ENCODE measurements at regions not wholly inside any gene's neighbourhood (a gene's known extent, or its start where the extent isn't known, plus 50 kb on each side); places are given as distances from the start of the nearest gene placed in this dataset.

DNA sequence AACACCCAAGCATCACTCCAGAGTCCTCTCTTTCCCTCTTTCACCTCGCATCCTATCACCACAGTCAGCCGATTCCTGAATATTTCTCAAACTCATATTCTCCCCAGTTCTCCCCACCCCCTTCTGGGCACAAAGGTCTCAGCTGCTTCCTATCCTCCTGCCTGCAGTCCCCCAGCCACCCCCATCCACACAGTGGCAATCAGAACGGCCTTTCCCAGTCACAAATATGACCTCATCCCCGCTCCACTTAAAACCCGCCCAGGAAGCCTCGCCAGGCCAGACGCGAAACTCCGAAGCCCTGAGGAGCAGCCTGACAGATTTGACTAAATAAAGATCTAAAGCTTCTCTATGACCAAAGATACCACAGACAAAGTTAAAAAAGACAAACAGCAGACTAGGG is 49.9 kb upstream of the LINGO1 start:
- TF ChIP-seq SIN3A (IDR thresholded peaks at IDR 0.05; ENCODE audit: borderline replicate concordance, insufficient read depth, low read depth, low read length) (no peak), POLR2AphosphoS5 (IDR thresholded peaks at IDR 0.05; ENCODE audit: low read depth, low read length) (no peak), TCF7L2 (IDR thresholded peaks at IDR 0.05; ENCODE audit: low read depth, low read length) (no peak)
- TF ChIP-seq, protein P1, sequence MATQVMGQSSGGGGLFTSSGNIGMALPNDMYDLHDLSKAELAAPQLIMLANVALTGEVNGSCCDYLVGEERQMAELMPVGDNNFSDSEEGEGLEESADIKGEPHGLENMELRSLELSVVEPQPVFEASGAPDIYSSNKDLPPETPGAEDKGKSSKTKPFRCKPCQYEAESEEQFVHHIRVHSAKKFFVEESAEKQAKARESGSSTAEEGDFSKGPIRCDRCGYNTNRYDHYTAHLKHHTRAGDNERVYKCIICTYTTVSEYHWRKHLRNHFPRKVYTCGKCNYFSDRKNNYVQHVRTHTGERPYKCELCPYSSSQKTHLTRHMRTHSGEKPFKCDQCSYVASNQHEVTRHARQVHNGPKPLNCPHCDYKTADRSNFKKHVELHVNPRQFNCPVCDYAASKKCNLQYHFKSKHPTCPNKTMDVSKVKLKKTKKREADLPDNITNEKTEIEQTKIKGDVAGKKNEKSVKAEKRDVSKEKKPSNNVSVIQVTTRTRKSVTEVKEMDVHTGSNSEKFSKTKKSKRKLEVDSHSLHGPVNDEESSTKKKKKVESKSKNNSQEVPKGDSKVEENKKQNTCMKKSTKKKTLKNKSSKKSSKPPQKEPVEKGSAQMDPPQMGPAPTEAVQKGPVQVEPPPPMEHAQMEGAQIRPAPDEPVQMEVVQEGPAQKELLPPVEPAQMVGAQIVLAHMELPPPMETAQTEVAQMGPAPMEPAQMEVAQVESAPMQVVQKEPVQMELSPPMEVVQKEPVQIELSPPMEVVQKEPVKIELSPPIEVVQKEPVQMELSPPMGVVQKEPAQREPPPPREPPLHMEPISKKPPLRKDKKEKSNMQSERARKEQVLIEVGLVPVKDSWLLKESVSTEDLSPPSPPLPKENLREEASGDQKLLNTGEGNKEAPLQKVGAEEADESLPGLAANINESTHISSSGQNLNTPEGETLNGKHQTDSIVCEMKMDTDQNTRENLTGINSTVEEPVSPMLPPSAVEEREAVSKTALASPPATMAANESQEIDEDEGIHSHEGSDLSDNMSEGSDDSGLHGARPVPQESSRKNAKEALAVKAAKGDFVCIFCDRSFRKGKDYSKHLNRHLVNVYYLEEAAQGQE (IDR thresholded peaks at IDR 0.05; ENCODE audit: insufficient read depth in 1 of 2, low read depth in 2 of 2, low read length in 1 of 2) = no peak
- TF ChIP-seq, protein P2, sequence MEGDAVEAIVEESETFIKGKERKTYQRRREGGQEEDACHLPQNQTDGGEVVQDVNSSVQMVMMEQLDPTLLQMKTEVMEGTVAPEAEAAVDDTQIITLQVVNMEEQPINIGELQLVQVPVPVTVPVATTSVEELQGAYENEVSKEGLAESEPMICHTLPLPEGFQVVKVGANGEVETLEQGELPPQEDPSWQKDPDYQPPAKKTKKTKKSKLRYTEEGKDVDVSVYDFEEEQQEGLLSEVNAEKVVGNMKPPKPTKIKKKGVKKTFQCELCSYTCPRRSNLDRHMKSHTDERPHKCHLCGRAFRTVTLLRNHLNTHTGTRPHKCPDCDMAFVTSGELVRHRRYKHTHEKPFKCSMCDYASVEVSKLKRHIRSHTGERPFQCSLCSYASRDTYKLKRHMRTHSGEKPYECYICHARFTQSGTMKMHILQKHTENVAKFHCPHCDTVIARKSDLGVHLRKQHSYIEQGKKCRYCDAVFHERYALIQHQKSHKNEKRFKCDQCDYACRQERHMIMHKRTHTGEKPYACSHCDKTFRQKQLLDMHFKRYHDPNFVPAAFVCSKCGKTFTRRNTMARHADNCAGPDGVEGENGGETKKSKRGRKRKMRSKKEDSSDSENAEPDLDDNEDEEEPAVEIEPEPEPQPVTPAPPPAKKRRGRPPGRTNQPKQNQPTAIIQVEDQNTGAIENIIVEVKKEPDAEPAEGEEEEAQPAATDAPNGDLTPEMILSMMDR (IDR thresholded peaks at IDR 0.05) = no peak
- POLR2A ChIA-PET = no interaction called here
- Histone ChIP-seq H3K27ac (ENCODE audit: low read length) (no peak overlapping the region), H3K27me3 (ENCODE audit: control insufficient read depth, insufficient read depth, low read length) (peaks cover 9% of the 10 kb centered on the region), H3K4me1 (ENCODE audit: control insufficient read depth, insufficient read depth, low read length) (no peaks in the 10 kb centered on the region), H3K4me3 (ENCODE audit: low read depth in 2 of 2, low read length in 2 of 2) (no peak overlapping the region), H3K36me3 (ENCODE audit: control insufficient read depth, insufficient read depth, low read length) (no peaks in the 10 kb centered on the region), H3K9me3 (ENCODE audit: control insufficient read depth, insufficient read depth, low read depth, low read length) (no peaks in the 10 kb centered on the region)
- ATAC-seq (no peak), DNase-seq (ENCODE audit: low read depth, low spot score) (no peak)
- CTCF ChIA-PET = no interaction called here
- intact Hi-C loops (cut with micrococcal nuclease; ENCODE audit: unreplicated experiment) = no loop called here
- no TSS peak for BruUV-seq (replicated peaks)
- in situ Hi-C loops (cut with HindIII; ENCODE audit: low pct_unique_long_range_greater_than_20kb, low sequenced_read_pairs) = no loop called here

Measured in Panc1 (cell line).